ENCODE measurements at regions not wholly inside any gene's neighbourhood (a gene's known extent, or its start where the extent isn't known, plus 50 kb on each side); places are given as distances from the start of the nearest gene placed in this dataset.
"Not testable (repeated sequence)": the region's sequence is repeated elsewhere in the genome, so short reads cannot be mapped to it uniquely, and the experiment has no call there.

GRCh38 chr2:198544461-198544860 lies 740.1 kb downstream of the PLCL1 start:
- no peak overlapping the region for H3K27ac ChIP-seq
- H3K27me3 ChIP-seq, result no peaks in the 10 kb centered on the region
- no peaks in the 10 kb centered on the region for H3K4me1 ChIP-seq
- H3K36me3 ChIP-seq, result no peaks in the 10 kb centered on the region
- H3K4me3 ChIP-seq, result no peak overlapping the region
- DNase-seq, result no peak
- no peaks in the 10 kb centered on the region for H3K9me3 ChIP-seq (replicated peaks)

- Histone ChIP-seq H3K4me1 (no peaks in the 10 kb centered on the region), H3K4me3 (no peak overlapping the region)
Measured at GRCh38 chr2:198534756-198535155, 730.4 kb downstream of the PLCL1 start.

GRCh38 chr2:198525211-198525969 lies 721.0 kb downstream of the PLCL1 start:
- Histone ChIP-seq H3K27me3 (no peaks in the 10 kb centered on the region), H3K4me1 (peaks cover 7% of the 10 kb centered on the region)

More at GRCh38 chr2:198534756-198535155, 730.4 kb downstream of the PLCL1 start:
- no peak overlapping the region for H3K27ac ChIP-seq
- H3K9me3 ChIP-seq (replicated peaks), result no peaks in the 10 kb centered on the region
- H3K27me3 ChIP-seq, result no peaks in the 10 kb centered on the region
- H3K36me3 ChIP-seq, result no peaks in the 10 kb centered on the region
- no peak for DNase-seq

GRCh38 chr2:198523710-198524109 lies 719.3 kb downstream of the PLCL1 start:
- H3K36me3 ChIP-seq, result no peaks in the 10 kb centered on the region
- no peaks in the 10 kb centered on the region for H3K9me3 ChIP-seq (replicated peaks)
- H3K27me3 ChIP-seq, result no peaks in the 10 kb centered on the region
- no peak overlapping the region for H3K4me3 ChIP-seq
- DNase-seq, result no peak
- H3K27ac ChIP-seq, result no peak overlapping the region
- peaks cover 7% of the 10 kb centered on the region for H3K4me1 ChIP-seq

More at GRCh38 chr2:198525211-198525969, 721.0 kb downstream of the PLCL1 start:
- Histone ChIP-seq H3K4me3 (no peak overlapping the region), H3K9me3 (replicated peaks) (no peaks in the 10 kb centered on the region), H3K27ac (peak overlapping the region; percentile 31), H3K36me3 (no peaks in the 10 kb centered on the region)
- DNase-seq, result peak in 1 of 2 experiments; percentile 27

GRCh38 chr2:198518935-198519334 lies 714.5 kb downstream of the PLCL1 start:
- no peaks in the 10 kb centered on the region for H3K36me3 ChIP-seq
- H3K9me3 ChIP-seq (replicated peaks), result no peaks in the 10 kb centered on the region
- H3K27ac ChIP-seq, result no peak overlapping the region
- no peak for DNase-seq
- no peak overlapping the region for H3K4me3 ChIP-seq
- no peaks in the 10 kb centered on the region for H3K4me1 ChIP-seq
- H3K27me3 ChIP-seq, result no peaks in the 10 kb centered on the region

GRCh38 chr2:198517976-198518375 lies 713.6 kb downstream of the PLCL1 start:
- Histone ChIP-seq H3K27ac (no peak overlapping the region), H3K36me3 (no peaks in the 10 kb centered on the region), H3K4me1 (no peaks in the 10 kb centered on the region), H3K9me3 (replicated peaks) (no peaks in the 10 kb centered on the region), H3K4me3 (no peak overlapping the region), H3K27me3 (no peaks in the 10 kb centered on the region)
- no peak for DNase-seq

- not testable (repeated sequence) for H3K4me3 ChIP-seq; H3K27ac ChIP-seq; H3K9me3 ChIP-seq (replicated peaks); H3K36me3 ChIP-seq; H3K4me1 ChIP-seq; DNase-seq; H3K27me3 ChIP-seq
Measured at GRCh38 chr2:198508610-198509009, 704.2 kb downstream of the PLCL1 start.

GRCh38 chr2:198499539-198499938 lies 695.1 kb downstream of the PLCL1 start:
- Histone ChIP-seq H3K4me1 (peaks cover 6% of the 10 kb centered on the region; the same call in 1 of the 2 replicates), H3K4me3 (no peak overlapping the region), H3K27ac (peak overlapping the region; percentile 26), H3K27me3 (no peaks in the 10 kb centered on the region), H3K36me3 (no peaks in the 10 kb centered on the region), H3K9me3 (replicated peaks) (peaks cover 3% of the 10 kb centered on the region; the same call in 1 of the 2 replicates)
- DNase-seq, result peak; percentile 62 to 79

- no peaks in the 10 kb centered on the region for H3K27me3 ChIP-seq
- DNase-seq, result no peak
- H3K27ac ChIP-seq, result no peak overlapping the region
- peaks cover 6% of the 10 kb centered on the region; the same call in 1 of the 2 replicates for H3K4me1 ChIP-seq
- H3K36me3 ChIP-seq, result no peaks in the 10 kb centered on the region
- H3K4me3 ChIP-seq, result no peak overlapping the region
- H3K9me3 ChIP-seq (replicated peaks), result peaks cover 3% of the 10 kb centered on the region; the same call in 1 of the 2 replicates
Measured at GRCh38 chr2:198498516-198498915, 694.1 kb downstream of the PLCL1 start.

- Histone ChIP-seq H3K27me3 (no peaks in the 10 kb centered on the region), H3K4me3 (no peak overlapping the region), H3K9me3 (replicated peaks) (peaks cover 3% of the 10 kb centered on the region; the same call in 1 of the 2 replicates), H3K27ac (no peak overlapping the region), H3K36me3 (no peaks in the 10 kb centered on the region), H3K4me1 (peaks cover 6% of the 10 kb centered on the region; the same call in 1 of the 2 replicates)
- DNase-seq, result no peak
Measured at GRCh38 chr2:198498048-198498447, 693.7 kb downstream of the PLCL1 start.

GRCh38 chr2:198494931-198495330 lies 690.5 kb downstream of the PLCL1 start:
- no peak overlapping the region for H3K4me3 ChIP-seq
- H3K4me1 ChIP-seq, result peaks cover under 1% of the 10 kb centered on the region; the same call in 1 of the 2 replicates
- H3K9me3 ChIP-seq (replicated peaks), result no peaks in the 10 kb centered on the region
- H3K27ac ChIP-seq, result no peak overlapping the region
- no peak for DNase-seq
- H3K36me3 ChIP-seq, result no peaks in the 10 kb centered on the region
- no peaks in the 10 kb centered on the region for H3K27me3 ChIP-seq

- no peaks in the 10 kb centered on the region for H3K27me3 ChIP-seq
- H3K27ac ChIP-seq, result no peak overlapping the region
- H3K9me3 ChIP-seq (replicated peaks), result no peaks in the 10 kb centered on the region
- no peak overlapping the region for H3K4me3 ChIP-seq
- H3K36me3 ChIP-seq, result no peaks in the 10 kb centered on the region
- H3K4me1 ChIP-seq, result no peaks in the 10 kb centered on the region
- no peak for DNase-seq
Measured at GRCh38 chr2:198490748-198491147, 686.4 kb downstream of the PLCL1 start.

- Histone ChIP-seq H3K4me1 (no peaks in the 10 kb centered on the region), H3K27me3 (no peaks in the 10 kb centered on the region), H3K36me3 (no peaks in the 10 kb centered on the region), H3K27ac (no peak overlapping the region), H3K9me3 (replicated peaks) (no peaks in the 10 kb centered on the region), H3K4me3 (no peak overlapping the region)
- DNase-seq, result no peak
Measured at GRCh38 chr2:198488964-198489363, 684.6 kb downstream of the PLCL1 start.

- no peak for DNase-seq
- Histone ChIP-seq H3K27ac (no peak overlapping the region), H3K36me3 (no peaks in the 10 kb centered on the region), H3K4me1 (peaks cover 10% of the 10 kb centered on the region; the same call in 1 of the 2 replicates), H3K4me3 (no peak overlapping the region), H3K27me3 (no peaks in the 10 kb centered on the region), H3K9me3 (replicated peaks) (no peaks in the 10 kb centered on the region)
Measured at GRCh38 chr2:198483051-198483450, 678.7 kb downstream of the PLCL1 start.

GRCh38 chr2:198479065-198479464 lies 674.7 kb downstream of the PLCL1 start:
- no peaks in the 10 kb centered on the region for H3K36me3 ChIP-seq
- H3K27me3 ChIP-seq, result no peaks in the 10 kb centered on the region
- no peak overlapping the region for H3K4me3 ChIP-seq
- no peak overlapping the region for H3K27ac ChIP-seq
- peak in 1 of 2 experiments; percentile 7 for DNase-seq
- H3K4me1 ChIP-seq, result peaks cover 10% of the 10 kb centered on the region; the same call in 1 of the 2 replicates
- no peaks in the 10 kb centered on the region for H3K9me3 ChIP-seq (replicated peaks)

- H3K27ac ChIP-seq, result no peak overlapping the region
- H3K36me3 ChIP-seq, result no peaks in the 10 kb centered on the region
- DNase-seq, result no peak
- H3K4me1 ChIP-seq, result peaks cover 10% of the 10 kb centered on the region; the same call in 1 of the 2 replicates
- H3K9me3 ChIP-seq (replicated peaks), result no peaks in the 10 kb centered on the region
- no peak overlapping the region for H3K4me3 ChIP-seq
- no peaks in the 10 kb centered on the region for H3K27me3 ChIP-seq
Measured at GRCh38 chr2:198478361-198478760, 674.0 kb downstream of the PLCL1 start.
